HCT116 (cell line): ENCODE measurements at regions not wholly inside any gene's neighbourhood (a gene's known extent, or its start where the extent isn't known, plus 50 kb on each side); places are given as distances from the start of the nearest gene placed in this dataset.

Source experiments
- ATAC-seq: fragments of 200-7000 bp; cut with Tn5 transposase; 2 replicates; pipeline ENCODE4 v1.9.1; 2020; ENCODE audit warnings: mild to moderate bottlenecking, moderate library complexity
- BruUV-seq: library from RNA; stranded (reverse); fragments of 400-500 nt; replicated peaks from 2 replicates; lab custom pipeline; 2021; lab: Mats Ljungman, UMichigan
- CTCF ChIA-PET: fragments of 300-600 bp; sonication (Branson Sonifier 250); formaldehyde crosslinking; loops from one replicate; lab custom pipeline; 2021; ENCODE audit warnings: antibody characterized with exemption; lab: Charles Lee
- POLR2A ChIA-PET: fragments of 300-600, 350-600 bp; sonication (Branson Sonifier 250); formaldehyde crosslinking; loops from one replicate; lab custom pipeline; 2021; ENCODE audit warnings: antibody characterized with exemption; lab: Charles Lee
- RAD21 ChIA-PET, 2 experiments: fragments of 300-600 bp; sonication (Branson Sonifier 250); formaldehyde crosslinking; loops; one replicate each; lab custom pipeline; 2023; ENCODE audit warnings: low total read pairs in 2 of 2; ENCODE audit not compliant: uncharacterized antibody in 2 of 2, unreplicated experiment in 2 of 2, low non-redundant PET in 1 of 2; lab: Charles Lee
- DNase-seq: peaks from one replicate; pipeline ENCODE4 v3.0.0-alpha.2; 2010; ENCODE audit warnings: low read depth, low spot score
- H2AFZ ChIP-seq: fragments of 200-600 bp; shearing (Covaris generic), sonication (generic); 2 replicates; pipeline ENCODE4 v1.6.1; 2017; ENCODE audit warnings: low read depth, mixed run types, mixed read lengths, antibody characterized with exemption, low read length; ENCODE audit not compliant: poor library complexity, severe bottlenecking
- H3K27ac ChIP-seq: 2 replicates; pipeline ENCODE4 v1.5.1; 2012; ENCODE audit warnings: low read depth, low read length
- H3K27me3 ChIP-seq: fragments of 200-600 bp; sonication (generic); 2 replicates; pipeline ENCODE4 v1.6.1; 2016; ENCODE audit warnings: mixed run types, low read length, mixed read lengths; ENCODE audit not compliant: insufficient read depth
- H3K36me3 ChIP-seq, 2 experiments: fragments of 200-500 bp in 1 of 2; fragments of 200-600 bp in 1 of 2; sonication (Bioruptor generic) in 1 of 2; sonication (generic) in 1 of 2; 2 replicates each; pipeline versions ENCODE4 v1.5.1 to v1.6.1; 2014 to 2016; ENCODE audit warnings: low read length in 2 of 2, inconsistent platforms in 1 of 2, mixed read lengths in 1 of 2, mixed run types in 1 of 2; ENCODE audit not compliant: insufficient read depth in 2 of 2, control insufficient read depth in 1 of 2
- H3K4me1 ChIP-seq, 2 experiments: fragments of 200-600 bp in 1 of 2; sonication (generic) in 1 of 2; 2 replicates each; pipeline versions ENCODE4 v1.5.1 to v1.6.1; 2012 to 2017; ENCODE audit warnings: low read length in 2 of 2, inconsistent platforms in 1 of 2, mild to moderate bottlenecking in 1 of 2, mixed read lengths in 1 of 2, mixed run types in 1 of 2, moderate library complexity in 1 of 2; ENCODE audit not compliant: insufficient read depth in 2 of 2, control insufficient read depth in 1 of 2
- H3K4me2 ChIP-seq: fragments of 200-600 bp; sonication (generic); 2 replicates; pipeline ENCODE4 v1.6.1; 2017; ENCODE audit warnings: mixed run types, low read length, mixed read lengths
- H3K4me3 ChIP-seq, 2 experiments: fragments of 200-600 bp in 1 of 2; sonication (generic) in 1 of 2; replicated peaks in 1 of 2; 2 replicates each; pipeline ENCODE4 v1.5.1; 2011 to 2016; ENCODE audit warnings: low read length in 2 of 2, control low read depth in 1 of 2, low read depth in 1 of 2, mild to moderate bottlenecking in 1 of 2, mixed read lengths in 1 of 2, mixed run types in 1 of 2
- H3K79me2 ChIP-seq: fragments of 200-600 bp; sonication (generic); 2 replicates; pipeline ENCODE4 v1.6.1; 2017; ENCODE audit warnings: mild to moderate bottlenecking, mixed run types, low read length, moderate library complexity, mixed read lengths; ENCODE audit not compliant: insufficient read depth
- H3K9ac ChIP-seq: fragments of 200-600 bp; sonication (generic); 2 replicates; pipeline ENCODE4 v1.6.1; 2016; ENCODE audit warnings: low read length, mixed read lengths
- H3K9me2 ChIP-seq: fragments of 200-600 bp; sonication (generic), shearing (Covaris generic); 2 replicates; pipeline ENCODE4 v1.6.1; 2017; ENCODE audit warnings: mixed run types, mild to moderate bottlenecking, moderate library complexity; ENCODE audit not compliant: insufficient read depth
- H3K9me3 ChIP-seq, 2 experiments: fragments of 200-500 bp in 1 of 2; fragments of 200-600 bp in 1 of 2; sonication (Bioruptor generic) in 1 of 2; sonication (generic) in 1 of 2; 2 replicates each; pipeline ENCODE4 v1.6.1; 2014 to 2017; ENCODE audit warnings: low read length in 2 of 2, mixed read lengths in 2 of 2, inconsistent platforms in 1 of 2, low read depth in 1 of 2, mild to moderate bottlenecking in 1 of 2, mixed run types in 1 of 2, moderate library complexity in 1 of 2; ENCODE audit not compliant: control insufficient read depth in 1 of 2, insufficient read depth in 1 of 2
- H4K20me1 ChIP-seq: fragments of 200-600 bp; sonication (generic), shearing (Covaris generic); 2 replicates; pipeline ENCODE4 v1.6.1; 2017; ENCODE audit warnings: mixed run types, mild to moderate bottlenecking, moderate library complexity; ENCODE audit not compliant: insufficient read depth
- EGR1 ChIP-seq: IDR thresholded peaks from 2 replicates; pipeline ENCODE4 v1.6.1; 2012; ENCODE audit warnings: low read depth
- ELF1 ChIP-seq: IDR thresholded peaks from 2 replicates; pipeline ENCODE4 v1.6.1; 2012; ENCODE audit warnings: low read depth, borderline replicate concordance
- EZH2 ChIP-seq: fragments of 200-600 bp; sonication (generic); IDR thresholded peaks from 2 replicates; pipeline ENCODE4 v1.6.1; 2017; ENCODE audit warnings: antibody characterized with exemption, mixed run types
- FOSL1 ChIP-seq: IDR thresholded peaks from 2 replicates; pipeline ENCODE4 v1.6.1; 2012; ENCODE audit warnings: low read depth
- JUND ChIP-seq: IDR thresholded peaks from 2 replicates; pipeline ENCODE4 v1.6.1; 2012
- POLR2A ChIP-seq: IDR thresholded peaks from 2 replicates; pipeline ENCODE4 v1.7.0; 2011; ENCODE audit warnings: borderline replicate concordance; ENCODE audit not compliant: insufficient read depth, insufficient read length; ENCODE audit errors: extremely low read depth
- SP1 ChIP-seq: IDR thresholded peaks from 2 replicates; pipeline ENCODE4 v1.6.1; 2012; ENCODE audit warnings: low read depth
- SRF ChIP-seq: IDR thresholded peaks from 2 replicates; pipeline ENCODE4 v1.6.1; 2012; ENCODE audit warnings: low read depth
- TCF7L2 ChIP-seq: IDR thresholded peaks from 2 replicates; pipeline ENCODE4 v1.7.0; 2011; ENCODE audit warnings: borderline replicate concordance, inconsistent platforms; ENCODE audit not compliant: insufficient read depth, insufficient read length; ENCODE audit errors: extremely low read depth
- YY1 ChIP-seq: IDR thresholded peaks from 2 replicates; pipeline ENCODE4 v1.6.1; 2011; ENCODE audit warnings: low read length, low read depth, moderate library complexity, mild to moderate bottlenecking; ENCODE audit not compliant: insufficient replicate concordance; ENCODE audit errors: extremely low read depth
- ZFX ChIP-seq: fragments of 450-650 bp; IDR thresholded peaks from 2 replicates; pipeline ENCODE4 v1.6.1; 2017
- ZNF274 ChIP-seq: fragments of 200-500 bp; sonication (Bioruptor generic); IDR thresholded peaks from 2 replicates; pipeline ENCODE4 v1.6.1; 2014; ENCODE audit warnings: mild to moderate bottlenecking, low read depth, low read length, inconsistent platforms
- intact Hi-C: fragments of 100-400 bp; cut with micrococcal nuclease; formaldehyde crosslinking; loops from 2 replicates; pipeline ENCODE4 v1.10.0; 2022

DNA sequence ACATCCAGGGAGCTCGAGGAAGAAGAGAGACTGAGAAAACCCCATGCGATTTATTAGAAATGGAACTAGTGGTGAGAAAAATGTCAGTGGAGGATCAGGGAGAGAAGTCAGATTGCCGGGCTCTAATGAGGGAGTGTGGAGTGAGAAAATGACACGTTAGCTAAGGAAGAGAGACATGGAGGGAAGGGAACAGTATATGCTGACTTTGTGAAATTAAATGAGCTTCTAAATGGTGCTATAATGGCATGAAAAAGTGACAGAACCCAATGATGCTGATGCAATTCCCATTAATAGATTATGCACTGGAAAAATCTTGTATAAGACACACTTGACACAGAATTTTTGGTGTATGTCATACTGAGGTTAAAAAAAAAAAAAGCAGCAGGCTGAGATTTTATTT is 112.6 kb downstream of the HSPH1 start:
- TF ChIP-seq ZNF274 = no peak
- TF ChIP-seq FOSL1 = no peak
- TF ChIP-seq SRF = no peak
- Histone ChIP-seq H3K9me2 (no peaks in the 10 kb centered on the region), H3K4me3 (no peak overlapping the region), H3K4me2 (no peak overlapping the region), H3K9ac (no peak overlapping the region), H2AFZ (no peak overlapping the region), H3K4me1 (peaks cover 28 to 51% of the 10 kb centered on the region in 2 experiments), H3K27me3 (no peaks in the 10 kb centered on the region), H3K36me3 (no peaks in the 10 kb centered on the region), H4K20me1 (no peaks in the 10 kb centered on the region), H3K27ac (no peak overlapping the region), H3K9me3 (no peaks in the 10 kb centered on the region), H3K79me2 (no peaks in the 10 kb centered on the region)
- intact Hi-C loops = loop anchor here (5.0 to 10.0 kb wide), 6 partner anchors 72 to 584 kb away; partner anchors contain the start of genes HMGB1, HSPH1 and USPL1
- no peak for ATAC-seq
- no peak for DNase-seq
- no TSS peak for BruUV-seq
- RAD21 ChIA-PET = no interaction called here
- CTCF ChIA-PET = interaction anchor here (1.1 to 1.2 kb wide), 2 partner anchors 70 to 375 kb away, joined by 3 read pairs; no protein-coding TSS in a partner anchor
- POLR2A ChIA-PET = no interaction called here

DNA sequence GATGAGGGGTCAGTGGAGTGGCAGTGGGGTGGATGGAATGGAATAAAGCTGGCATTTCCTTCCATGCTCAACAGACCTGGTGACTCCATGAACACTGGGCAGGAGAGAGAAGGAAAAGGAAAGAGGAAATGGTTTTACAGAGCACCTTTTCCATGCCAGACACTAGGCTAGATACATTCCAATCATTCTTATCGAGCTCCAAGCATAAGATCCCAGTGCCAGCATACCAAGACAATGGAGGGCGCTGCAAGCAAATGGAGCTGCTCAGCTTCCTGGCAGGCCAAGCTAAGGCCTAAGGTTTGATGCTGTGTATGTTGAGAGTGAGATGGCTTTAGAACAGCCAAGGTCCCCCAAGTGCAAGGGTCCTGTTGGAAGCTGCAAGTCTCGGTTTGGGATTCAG is 113.2 kb downstream of the HSPH1 start:
- Histone ChIP-seq H3K9me2 (no peaks in the 10 kb centered on the region), H4K20me1 (no peaks in the 10 kb centered on the region), H3K4me2 (no peak overlapping the region), H3K4me1 (peaks cover 30 to 57% of the 10 kb centered on the region in 2 experiments), H3K36me3 (no peaks in the 10 kb centered on the region), H3K9ac (no peak overlapping the region), H3K79me2 (no peaks in the 10 kb centered on the region)
- ChIA-PET POLR2A (no interaction called here), RAD21 (no interaction called here), CTCF (interaction anchor here (1.1 to 1.2 kb wide), 2 partner anchors 69 to 376 kb away, joined by 3 read pairs; no protein-coding TSS in a partner anchor)
- intact Hi-C loops = loop anchor here (5.0 to 10.0 kb wide), 6 partner anchors 71 to 584 kb away; partner anchors contain the start of genes HMGB1, HSPH1 and USPL1
- no peak for TF ChIP-seq POLR2A
- no peak for TF ChIP-seq FOSL1
- TF ChIP-seq SP1 = no peak
- TF ChIP-seq JUND = no peak
- no peak for TF ChIP-seq TCF7L2
- TF ChIP-seq ELF1 = no peak
- TF ChIP-seq EZH2 = no peak
- TF ChIP-seq YY1 = no peak
- no peak for TF ChIP-seq EGR1
- TF ChIP-seq SRF = no peak
- no peak for TF ChIP-seq ZFX
- TF ChIP-seq, all 23 proteins: peak for 0
- Histone ChIP-seq H3K27ac (no peak overlapping the region), H3K9me3 (no peaks in the 10 kb centered on the region), H3K4me3 (no peak overlapping the region), H3K27me3 (no peaks in the 10 kb centered on the region), H2AFZ (no peak overlapping the region)
- no TSS peak for BruUV-seq
- DNase-seq (no peak), ATAC-seq (no peak)
